ENCODE measurements at regions not wholly inside any gene's neighbourhood (a gene's known extent, or its start where the extent isn't known, plus 50 kb on each side); places are given as distances from the start of the nearest gene placed in this dataset.

DNA sequence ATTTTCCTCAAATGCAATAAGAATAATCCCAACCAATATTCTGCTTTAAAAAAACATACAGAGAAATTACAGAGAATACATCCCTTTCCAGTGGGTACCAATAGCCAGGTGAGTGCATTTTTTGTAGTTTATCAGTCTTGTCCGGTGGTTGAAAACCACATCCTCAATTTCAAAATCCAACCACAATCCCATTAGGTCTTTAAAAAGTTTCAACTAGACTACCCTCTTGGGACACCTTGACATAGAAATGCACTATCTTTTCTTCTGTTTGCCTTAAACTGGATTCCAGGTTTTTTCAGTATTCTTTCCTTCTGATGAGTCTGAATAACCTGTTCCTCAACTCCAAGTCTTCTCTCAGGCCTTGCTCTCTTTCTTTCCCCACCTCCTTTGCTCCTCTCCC lies 223.3 kb downstream of the NR2F1-AS1 start:
- no peak for TF ChIP-seq EZH2 (IDR thresholded peaks at IDR 0.05; ENCODE audit: low read depth, unreplicated experiment)
- TF ChIP-seq CTCF (conservative IDR thresholded peaks at IDR 0.05; ENCODE audit: low read depth in 2 of 2), result no peak
- no peak for TF ChIP-seq POLR2AphosphoS5 (IDR thresholded peaks at IDR 0.05; ENCODE audit: low read depth)
- TF ChIP-seq JUNB (IDR thresholded peaks at IDR 0.05; ENCODE audit: unreplicated experiment), result no peak
- no peak for TF ChIP-seq CREB1 (CRISPR knock-in tag; IDR thresholded peaks at IDR 0.05; ENCODE audit: low read depth)
- TF ChIP-seq, protein P1, sequence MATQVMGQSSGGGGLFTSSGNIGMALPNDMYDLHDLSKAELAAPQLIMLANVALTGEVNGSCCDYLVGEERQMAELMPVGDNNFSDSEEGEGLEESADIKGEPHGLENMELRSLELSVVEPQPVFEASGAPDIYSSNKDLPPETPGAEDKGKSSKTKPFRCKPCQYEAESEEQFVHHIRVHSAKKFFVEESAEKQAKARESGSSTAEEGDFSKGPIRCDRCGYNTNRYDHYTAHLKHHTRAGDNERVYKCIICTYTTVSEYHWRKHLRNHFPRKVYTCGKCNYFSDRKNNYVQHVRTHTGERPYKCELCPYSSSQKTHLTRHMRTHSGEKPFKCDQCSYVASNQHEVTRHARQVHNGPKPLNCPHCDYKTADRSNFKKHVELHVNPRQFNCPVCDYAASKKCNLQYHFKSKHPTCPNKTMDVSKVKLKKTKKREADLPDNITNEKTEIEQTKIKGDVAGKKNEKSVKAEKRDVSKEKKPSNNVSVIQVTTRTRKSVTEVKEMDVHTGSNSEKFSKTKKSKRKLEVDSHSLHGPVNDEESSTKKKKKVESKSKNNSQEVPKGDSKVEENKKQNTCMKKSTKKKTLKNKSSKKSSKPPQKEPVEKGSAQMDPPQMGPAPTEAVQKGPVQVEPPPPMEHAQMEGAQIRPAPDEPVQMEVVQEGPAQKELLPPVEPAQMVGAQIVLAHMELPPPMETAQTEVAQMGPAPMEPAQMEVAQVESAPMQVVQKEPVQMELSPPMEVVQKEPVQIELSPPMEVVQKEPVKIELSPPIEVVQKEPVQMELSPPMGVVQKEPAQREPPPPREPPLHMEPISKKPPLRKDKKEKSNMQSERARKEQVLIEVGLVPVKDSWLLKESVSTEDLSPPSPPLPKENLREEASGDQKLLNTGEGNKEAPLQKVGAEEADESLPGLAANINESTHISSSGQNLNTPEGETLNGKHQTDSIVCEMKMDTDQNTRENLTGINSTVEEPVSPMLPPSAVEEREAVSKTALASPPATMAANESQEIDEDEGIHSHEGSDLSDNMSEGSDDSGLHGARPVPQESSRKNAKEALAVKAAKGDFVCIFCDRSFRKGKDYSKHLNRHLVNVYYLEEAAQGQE (IDR thresholded peaks at IDR 0.05; ENCODE audit: unreplicated experiment), result no peak
- no peak for TF ChIP-seq EZH2phosphoT487 (IDR thresholded peaks at IDR 0.05; ENCODE audit: unreplicated experiment)
- no peak for TF ChIP-seq ZNF114 (CRISPR knock-in tag; IDR thresholded peaks at IDR 0.05)
- TF ChIP-seq, protein P2, sequence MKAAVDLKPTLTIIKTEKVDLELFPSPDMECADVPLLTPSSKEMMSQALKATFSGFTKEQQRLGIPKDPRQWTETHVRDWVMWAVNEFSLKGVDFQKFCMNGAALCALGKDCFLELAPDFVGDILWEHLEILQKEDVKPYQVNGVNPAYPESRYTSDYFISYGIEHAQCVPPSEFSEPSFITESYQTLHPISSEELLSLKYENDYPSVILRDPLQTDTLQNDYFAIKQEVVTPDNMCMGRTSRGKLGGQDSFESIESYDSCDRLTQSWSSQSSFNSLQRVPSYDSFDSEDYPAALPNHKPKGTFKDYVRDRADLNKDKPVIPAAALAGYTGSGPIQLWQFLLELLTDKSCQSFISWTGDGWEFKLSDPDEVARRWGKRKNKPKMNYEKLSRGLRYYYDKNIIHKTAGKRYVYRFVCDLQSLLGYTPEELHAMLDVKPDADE (IDR thresholded peaks at IDR 0.05), result no peak
- TF ChIP-seq STAT1 (IDR thresholded peaks at IDR 0.05; ENCODE audit: unreplicated experiment), result no peak
- no peak for TF ChIP-seq ZNF331 (CRISPR knock-in tag; IDR thresholded peaks at IDR 0.05; ENCODE audit: low read depth)

Measured in GM23338 (cell line).